ENCODE measurements at regions not wholly inside any gene's neighbourhood (a gene's known extent, or its start where the extent isn't known, plus 50 kb on each side); places are given as distances from the start of the nearest gene placed in this dataset.
"Not testable (repeated sequence)": the region's sequence is repeated elsewhere in the genome, so short reads cannot be mapped to it uniquely, and the experiment has no call there.

- peak; percentile 17 for TF ChIP-seq CTCF (IDR thresholded peaks at IDR 0.05; ENCODE audit: low read depth, low read length)
- no peak overlapping the region for H3K4me3 ChIP-seq (replicated peaks in 1 of 2; ENCODE audit: low read depth in 2 of 2, low read length in 2 of 2)
- peak; percentile 3 to 13 for DNase-seq (ENCODE audit: low read depth in 2 of 2)
These were observed 1661.9 kb upstream of the PIK3C3 start for GRCh38 chr18:40292985-40293710.

- DNase-seq (ENCODE audit: low read depth in 2 of 2), result no peak
- no peak overlapping the region for H3K4me3 ChIP-seq (replicated peaks in 1 of 2; ENCODE audit: low read depth in 2 of 2, low read length in 2 of 2)
- TF ChIP-seq CTCF (IDR thresholded peaks at IDR 0.05; ENCODE audit: low read depth, low read length), result no peak
These were observed 1671.5 kb upstream of the PIK3C3 start for GRCh38 chr18:40283560-40283959.

GRCh38 chr18:40281356-40281755 is 1673.7 kb upstream of the PIK3C3 start:
- DNase-seq (ENCODE audit: low read depth in 2 of 2); H3K4me3 ChIP-seq (replicated peaks in 1 of 2; ENCODE audit: low read depth in 2 of 2, low read length in 2 of 2): not testable (repeated sequence)

GRCh38 chr18:40274618-40275196 is 1680.3 kb upstream of the PIK3C3 start:
- no peak for DNase-seq (ENCODE audit: low read depth in 2 of 2)
- TF ChIP-seq CTCF (IDR thresholded peaks at IDR 0.05; ENCODE audit: low read depth, low read length), result no peak
- no peak overlapping the region for H3K4me3 ChIP-seq (replicated peaks in 1 of 2; ENCODE audit: low read depth in 2 of 2, low read length in 2 of 2)

GRCh38 chr18:40272630-40273231 is 1682.3 kb upstream of the PIK3C3 start:
- no peak for TF ChIP-seq CTCF (IDR thresholded peaks at IDR 0.05; ENCODE audit: low read depth, low read length)
- H3K4me3 ChIP-seq (replicated peaks in 1 of 2; ENCODE audit: low read depth in 2 of 2, low read length in 2 of 2), result no peak overlapping the region
- no peak for DNase-seq (ENCODE audit: low read depth in 2 of 2)

GRCh38 chr18:40259115-40259835 is 1695.8 kb upstream of the PIK3C3 start:
- TF ChIP-seq CTCF (IDR thresholded peaks at IDR 0.05; ENCODE audit: low read depth, low read length), result no peak
- H3K4me3 ChIP-seq (replicated peaks in 1 of 2; ENCODE audit: low read depth in 2 of 2, low read length in 2 of 2), result no peak overlapping the region
- DNase-seq (ENCODE audit: low read depth in 2 of 2), result no peak

GRCh38 chr18:40258311-40258710 is 1696.7 kb upstream of the PIK3C3 start:
- no peak for DNase-seq (ENCODE audit: low read depth in 2 of 2)
- no peak overlapping the region for H3K4me3 ChIP-seq (replicated peaks in 1 of 2; ENCODE audit: low read depth in 2 of 2, low read length in 2 of 2)
- no peak for TF ChIP-seq CTCF (IDR thresholded peaks at IDR 0.05; ENCODE audit: low read depth, low read length)
